ENCODE measurements at regions not wholly inside any gene's neighbourhood (a gene's known extent, or its start where the extent isn't known, plus 50 kb on each side); places are given as distances from the start of the nearest gene placed in this dataset.

DNA sequence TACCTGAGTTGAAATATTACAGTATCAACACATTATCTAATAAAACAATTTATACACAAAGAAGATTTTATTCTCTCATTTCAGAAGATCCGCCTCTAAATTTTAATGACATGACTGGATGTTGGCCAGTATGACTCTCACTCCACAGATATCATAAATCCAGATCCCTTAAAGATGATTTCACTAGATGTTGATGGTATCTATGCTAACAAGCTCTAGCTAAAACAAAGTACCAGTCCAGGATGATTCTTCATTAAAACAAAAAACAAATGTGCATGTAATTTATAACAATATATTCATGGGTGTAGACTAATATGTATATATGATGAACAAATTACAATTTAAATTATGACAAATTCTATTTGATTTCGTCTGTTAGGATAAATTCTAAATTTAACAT, 708.4 kb downstream of the SATB2 start:
- H3K27me3 ChIP-seq (ENCODE audit: control insufficient read depth in 2 of 2, insufficient read depth in 2 of 2, low read length in 2 of 2) = no peaks in the 10 kb centered on the region
- H3K4me1 ChIP-seq (ENCODE audit: control insufficient read depth, extremely low read depth, insufficient read depth, low read length) = no peaks in the 10 kb centered on the region
- H3K79me2 ChIP-seq (ENCODE audit: control insufficient read depth, insufficient read depth, low read length) = no peaks in the 10 kb centered on the region
- no peak for FAIRE-seq
- H3K27ac ChIP-seq (ENCODE audit: insufficient read depth, low read depth, low read length) = no peak overlapping the region
- DNase-seq (ENCODE audit: low read depth, low spot score) = no peak
- H3K9me3 ChIP-seq (replicated peaks; ENCODE audit: control insufficient read depth, insufficient read depth, low read length) = peaks cover 2% of the 10 kb centered on the region
- no peaks in the 10 kb centered on the region for H3K9me1 ChIP-seq (replicated peaks; ENCODE audit: control insufficient read depth, extremely low read depth, insufficient read depth, low read length)
- TF ChIP-seq MYC (IDR thresholded peaks at IDR 0.05; ENCODE audit: low read depth, low read length) (no peak), GATA2 (IDR thresholded peaks at IDR 0.05; ENCODE audit: insufficient read depth, insufficient read length, low read depth, low read length) (no peak), POLR2A (IDR thresholded peaks at IDR 0.05; ENCODE audit: low read depth, low read length) (no peak), FOS (IDR thresholded peaks at IDR 0.05; ENCODE audit: borderline replicate concordance, insufficient read depth, low read length) (no peak), EZH2 (IDR thresholded peaks at IDR 0.05; ENCODE audit: borderline replicate concordance, low read depth, low read length, severe bottlenecking) (no peak), JUN (IDR thresholded peaks at IDR 0.05; ENCODE audit: borderline replicate concordance, insufficient read depth, insufficient read length, low read depth) (no peak)
- TF ChIP-seq, protein P1, sequence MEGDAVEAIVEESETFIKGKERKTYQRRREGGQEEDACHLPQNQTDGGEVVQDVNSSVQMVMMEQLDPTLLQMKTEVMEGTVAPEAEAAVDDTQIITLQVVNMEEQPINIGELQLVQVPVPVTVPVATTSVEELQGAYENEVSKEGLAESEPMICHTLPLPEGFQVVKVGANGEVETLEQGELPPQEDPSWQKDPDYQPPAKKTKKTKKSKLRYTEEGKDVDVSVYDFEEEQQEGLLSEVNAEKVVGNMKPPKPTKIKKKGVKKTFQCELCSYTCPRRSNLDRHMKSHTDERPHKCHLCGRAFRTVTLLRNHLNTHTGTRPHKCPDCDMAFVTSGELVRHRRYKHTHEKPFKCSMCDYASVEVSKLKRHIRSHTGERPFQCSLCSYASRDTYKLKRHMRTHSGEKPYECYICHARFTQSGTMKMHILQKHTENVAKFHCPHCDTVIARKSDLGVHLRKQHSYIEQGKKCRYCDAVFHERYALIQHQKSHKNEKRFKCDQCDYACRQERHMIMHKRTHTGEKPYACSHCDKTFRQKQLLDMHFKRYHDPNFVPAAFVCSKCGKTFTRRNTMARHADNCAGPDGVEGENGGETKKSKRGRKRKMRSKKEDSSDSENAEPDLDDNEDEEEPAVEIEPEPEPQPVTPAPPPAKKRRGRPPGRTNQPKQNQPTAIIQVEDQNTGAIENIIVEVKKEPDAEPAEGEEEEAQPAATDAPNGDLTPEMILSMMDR (IDR thresholded peaks at IDR 0.05; ENCODE audit: extremely low read depth in 1 of 2, insufficient read depth in 1 of 2, low read depth in 1 of 2, low read length in 2 of 2) = no peak
- TF ChIP-seq, protein P2, sequence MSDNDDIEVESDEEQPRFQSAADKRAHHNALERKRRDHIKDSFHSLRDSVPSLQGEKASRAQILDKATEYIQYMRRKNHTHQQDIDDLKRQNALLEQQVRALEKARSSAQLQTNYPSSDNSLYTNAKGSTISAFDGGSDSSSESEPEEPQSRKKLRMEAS (IDR thresholded peaks at IDR 0.05; ENCODE audit: insufficient read depth, insufficient read length) = no peak
- H3K4me3 ChIP-seq (replicated peaks in 1 of 3; ENCODE audit: insufficient read depth in 1 of 3, low read depth in 1 of 3, low read length in 3 of 3) = no peak overlapping the region
- dilution Hi-C loops (cut with MboI; ENCODE audit: extremely low pct_ligation_motif_present, low sequenced_read_pairs) = no loop called here
- ChIA-PET POLR2A (no interaction called here), CTCF (no interaction called here)
- no TSS peak for BruUV-seq (replicated peaks)
- H2AFZ ChIP-seq (ENCODE audit: low read depth, low read length) = no peak overlapping the region
- no peaks in the 10 kb centered on the region for H3K36me3 ChIP-seq (ENCODE audit: control insufficient read depth in 2 of 2, extremely low read depth in 1 of 2, insufficient read depth in 2 of 2, low read length in 2 of 2)
- intact Hi-C loops (cut with micrococcal nuclease) = no loop called here
- no peaks in the 10 kb centered on the region for H4K20me1 ChIP-seq (replicated peaks; ENCODE audit: control insufficient read depth, extremely low read depth, insufficient read depth, low read length)
- H3K9ac ChIP-seq (replicated peaks; ENCODE audit: extremely low read depth, insufficient read depth, low read length) = no peak overlapping the region
- H3K4me2 ChIP-seq (ENCODE audit: insufficient read depth, low read length) = no peak overlapping the region
